ENCODE measurements at regions not wholly inside any gene's neighbourhood (a gene's known extent, or its start where the extent isn't known, plus 50 kb on each side); places are given as distances from the start of the nearest gene placed in this dataset.
"Not testable (repeated sequence)": the region's sequence is repeated elsewhere in the genome, so short reads cannot be mapped to it uniquely, and the experiment has no call there.

- DNase-seq (ENCODE audit: low read depth, low spot score) (no peak), FAIRE-seq (no peak)
- Histone ChIP-seq H4K20me1 (ENCODE audit: control insufficient read depth, extremely low read depth, insufficient read depth, low read length) (no peaks in the 10 kb centered on the region), H3K4me2 (ENCODE audit: control insufficient read depth, extremely low read depth, insufficient read depth, low read depth, low read length) (no peak overlapping the region), H3K27me3 (ENCODE audit: control insufficient read depth, extremely low read depth, insufficient read depth, low read length) (no peaks in the 10 kb centered on the region), H3K9me1 (ENCODE audit: control insufficient read depth, extremely low read depth, insufficient read depth, low read length) (no peaks in the 10 kb centered on the region), H3K9ac (ENCODE audit: control insufficient read depth, extremely low read depth, insufficient read depth, low read length) (no peak overlapping the region), H3K9me3 (ENCODE audit: control insufficient read depth, low read depth, low read length) (no peaks in the 10 kb centered on the region), H2AFZ (ENCODE audit: control insufficient read depth, low read length) (no peak overlapping the region), H3K4me1 (ENCODE audit: control insufficient read depth, extremely low read depth, insufficient read depth, low read length) (no peaks in the 10 kb centered on the region), H3K27ac (ENCODE audit: control insufficient read depth, insufficient read depth, low read length) (no peak overlapping the region), H3K79me2 (ENCODE audit: control insufficient read depth, insufficient read depth, low read length) (no peaks in the 10 kb centered on the region), H3K4me3 (ENCODE audit: control insufficient read depth in 2 of 3, extremely low read depth in 1 of 3, insufficient read depth in 2 of 3, low read depth in 1 of 3, low read length in 3 of 3) (no peak overlapping the region), H3K36me3 (ENCODE audit: control insufficient read depth in 2 of 2, extremely low read depth in 1 of 2, insufficient read depth in 2 of 2, low read length in 2 of 2) (no peaks in the 10 kb centered on the region)
- TF ChIP-seq, protein P1, sequence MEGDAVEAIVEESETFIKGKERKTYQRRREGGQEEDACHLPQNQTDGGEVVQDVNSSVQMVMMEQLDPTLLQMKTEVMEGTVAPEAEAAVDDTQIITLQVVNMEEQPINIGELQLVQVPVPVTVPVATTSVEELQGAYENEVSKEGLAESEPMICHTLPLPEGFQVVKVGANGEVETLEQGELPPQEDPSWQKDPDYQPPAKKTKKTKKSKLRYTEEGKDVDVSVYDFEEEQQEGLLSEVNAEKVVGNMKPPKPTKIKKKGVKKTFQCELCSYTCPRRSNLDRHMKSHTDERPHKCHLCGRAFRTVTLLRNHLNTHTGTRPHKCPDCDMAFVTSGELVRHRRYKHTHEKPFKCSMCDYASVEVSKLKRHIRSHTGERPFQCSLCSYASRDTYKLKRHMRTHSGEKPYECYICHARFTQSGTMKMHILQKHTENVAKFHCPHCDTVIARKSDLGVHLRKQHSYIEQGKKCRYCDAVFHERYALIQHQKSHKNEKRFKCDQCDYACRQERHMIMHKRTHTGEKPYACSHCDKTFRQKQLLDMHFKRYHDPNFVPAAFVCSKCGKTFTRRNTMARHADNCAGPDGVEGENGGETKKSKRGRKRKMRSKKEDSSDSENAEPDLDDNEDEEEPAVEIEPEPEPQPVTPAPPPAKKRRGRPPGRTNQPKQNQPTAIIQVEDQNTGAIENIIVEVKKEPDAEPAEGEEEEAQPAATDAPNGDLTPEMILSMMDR (optimal IDR thresholded peaks at IDR 0.05 in 1 of 3, IDR thresholded peaks at IDR 0.05 in 1 of 3, conservative IDR thresholded peaks at IDR 0.05 in 1 of 3; ENCODE audit: extremely low read depth in 1 of 3, insufficient read depth in 2 of 3, low read length in 3 of 3): no peak
- no peak for TF ChIP-seq EZH2 (IDR thresholded peaks at IDR 0.05; ENCODE audit: low read length)
- dilution Hi-C loops (cut with MboI; ENCODE audit: extremely low pct_ligation_motif_present, low sequenced_read_pairs): no loop called here
Measured at GRCh38 chr13:87333599-87333998, 337.6 kb upstream of the SLITRK5 start.

GRCh38 chr13:87334176-87334575 is 337.0 kb upstream of the SLITRK5 start:
- DNase-seq (ENCODE audit: low read depth, low spot score): no peak

GRCh38 chr13:87336346-87336889 is 334.8 kb upstream of the SLITRK5 start:
- H3K27me3 ChIP-seq (ENCODE audit: control insufficient read depth, extremely low read depth, insufficient read depth, low read length); H3K79me2 ChIP-seq (ENCODE audit: control insufficient read depth, insufficient read depth, low read length); FAIRE-seq; H3K9me3 ChIP-seq (ENCODE audit: control insufficient read depth, low read depth, low read length); H3K4me3 ChIP-seq (ENCODE audit: control insufficient read depth in 2 of 3, extremely low read depth in 1 of 3, insufficient read depth in 2 of 3, low read depth in 1 of 3, low read length in 3 of 3); H2AFZ ChIP-seq (ENCODE audit: control insufficient read depth, low read length); H3K4me1 ChIP-seq (ENCODE audit: control insufficient read depth, extremely low read depth, insufficient read depth, low read length); H3K27ac ChIP-seq (ENCODE audit: control insufficient read depth, insufficient read depth, low read length); H4K20me1 ChIP-seq (ENCODE audit: control insufficient read depth, extremely low read depth, insufficient read depth, low read length); H3K4me2 ChIP-seq (ENCODE audit: control insufficient read depth, extremely low read depth, insufficient read depth, low read depth, low read length); DNase-seq (ENCODE audit: low read depth, low spot score); H3K36me3 ChIP-seq (ENCODE audit: control insufficient read depth in 2 of 2, extremely low read depth in 1 of 2, insufficient read depth in 2 of 2, low read length in 2 of 2); dilution Hi-C loops (cut with MboI; ENCODE audit: extremely low pct_ligation_motif_present, low sequenced_read_pairs); H3K9ac ChIP-seq (ENCODE audit: control insufficient read depth, extremely low read depth, insufficient read depth, low read length); H3K9me1 ChIP-seq (ENCODE audit: control insufficient read depth, extremely low read depth, insufficient read depth, low read length): not testable (repeated sequence)

More at GRCh38 chr13:87334176-87334575, 337.0 kb upstream of the SLITRK5 start:
- TF ChIP-seq EZH2 (IDR thresholded peaks at IDR 0.05; ENCODE audit: low read length): no peak
- dilution Hi-C loops (cut with MboI; ENCODE audit: extremely low pct_ligation_motif_present, low sequenced_read_pairs): no loop called here
- Histone ChIP-seq H3K27me3 (ENCODE audit: control insufficient read depth, extremely low read depth, insufficient read depth, low read length) (no peaks in the 10 kb centered on the region), H3K9me3 (ENCODE audit: control insufficient read depth, low read depth, low read length) (no peaks in the 10 kb centered on the region), H3K4me3 (ENCODE audit: control insufficient read depth in 2 of 3, extremely low read depth in 1 of 3, insufficient read depth in 2 of 3, low read depth in 1 of 3, low read length in 3 of 3) (no peak overlapping the region), H4K20me1 (ENCODE audit: control insufficient read depth, extremely low read depth, insufficient read depth, low read length) (no peaks in the 10 kb centered on the region), H3K79me2 (ENCODE audit: control insufficient read depth, insufficient read depth, low read length) (no peaks in the 10 kb centered on the region), H3K9ac (ENCODE audit: control insufficient read depth, extremely low read depth, insufficient read depth, low read length) (no peak overlapping the region), H3K27ac (ENCODE audit: control insufficient read depth, insufficient read depth, low read length) (no peak overlapping the region), H3K9me1 (ENCODE audit: control insufficient read depth, extremely low read depth, insufficient read depth, low read length) (no peaks in the 10 kb centered on the region), H3K36me3 (ENCODE audit: control insufficient read depth in 2 of 2, extremely low read depth in 1 of 2, insufficient read depth in 2 of 2, low read length in 2 of 2) (no peaks in the 10 kb centered on the region), H3K4me2 (ENCODE audit: control insufficient read depth, extremely low read depth, insufficient read depth, low read depth, low read length) (no peak overlapping the region), H2AFZ (ENCODE audit: control insufficient read depth, low read length) (no peak overlapping the region), H3K4me1 (ENCODE audit: control insufficient read depth, extremely low read depth, insufficient read depth, low read length) (no peaks in the 10 kb centered on the region)
- FAIRE-seq: no peak
